GM21717 (cell line): ENCODE measurements at regions not wholly inside any gene's neighbourhood (a gene's known extent, or its start where the extent isn't known, plus 50 kb on each side); places are given as distances from the start of the nearest gene placed in this dataset.
A peak's percentile ranks its signal among the peaks of the same experiment; 100 is the strongest.
"Not testable (repeated sequence)": the region's sequence is repeated elsewhere in the genome, so short reads cannot be mapped to it uniquely, and the experiment has no call there.

Experiments
- ATAC-seq: cut with Tn5 transposase; IDR thresholded peaks from one replicate; pipeline ENCODE4 v1.9.1; 2021; ENCODE audit warnings: mild to moderate bottlenecking, moderate library complexity; ENCODE audit not compliant: unreplicated experiment

DNA sequence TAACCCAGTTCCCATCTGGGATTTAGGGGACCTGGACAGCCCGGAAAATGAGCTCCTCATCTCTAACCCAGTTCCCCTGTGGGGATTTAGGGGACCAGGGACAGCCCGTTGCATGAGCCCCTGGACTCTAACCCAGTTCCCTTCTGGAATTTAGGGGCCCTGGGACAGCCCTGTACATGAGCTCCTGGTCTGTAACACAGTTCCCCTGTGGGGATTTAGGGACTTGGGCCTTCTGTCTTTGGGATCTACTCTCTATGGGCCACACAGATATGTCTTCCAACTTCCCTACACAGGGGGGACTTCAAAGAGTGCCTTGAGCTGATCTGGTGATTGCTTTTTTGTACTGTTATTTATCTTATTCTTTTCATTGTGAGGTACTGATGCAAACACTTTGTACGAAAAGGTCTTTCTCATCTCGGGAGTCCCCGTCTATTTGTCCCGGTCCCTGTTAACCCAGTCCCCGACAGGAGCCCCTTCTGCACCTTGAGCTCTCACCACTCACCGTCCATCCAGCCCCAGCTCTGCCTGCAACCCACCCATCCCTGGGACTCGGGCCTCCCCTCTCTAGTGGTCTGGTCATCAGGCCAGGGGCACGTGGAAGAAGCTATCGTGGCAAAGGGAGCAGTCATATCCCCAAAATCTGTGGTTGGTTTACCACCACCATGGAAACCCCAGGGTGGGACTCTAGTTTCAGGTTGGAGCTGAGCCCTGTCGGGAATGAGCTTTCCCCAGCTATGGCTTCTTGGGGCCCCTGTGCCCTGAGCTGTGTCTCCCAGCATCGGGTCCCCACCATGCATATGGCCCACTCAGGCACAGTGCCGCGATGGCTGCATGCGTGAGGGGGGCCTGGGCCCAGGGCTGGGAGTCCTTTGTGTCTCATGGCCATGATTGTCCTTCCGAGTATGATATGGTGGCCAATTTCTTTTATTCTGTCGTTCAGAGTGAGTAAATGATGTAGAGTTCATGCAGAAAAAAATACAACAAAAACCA is 270.4 kb upstream of the PLCXD1 start:
- not testable (repeated sequence) for ATAC-seq

DNA sequence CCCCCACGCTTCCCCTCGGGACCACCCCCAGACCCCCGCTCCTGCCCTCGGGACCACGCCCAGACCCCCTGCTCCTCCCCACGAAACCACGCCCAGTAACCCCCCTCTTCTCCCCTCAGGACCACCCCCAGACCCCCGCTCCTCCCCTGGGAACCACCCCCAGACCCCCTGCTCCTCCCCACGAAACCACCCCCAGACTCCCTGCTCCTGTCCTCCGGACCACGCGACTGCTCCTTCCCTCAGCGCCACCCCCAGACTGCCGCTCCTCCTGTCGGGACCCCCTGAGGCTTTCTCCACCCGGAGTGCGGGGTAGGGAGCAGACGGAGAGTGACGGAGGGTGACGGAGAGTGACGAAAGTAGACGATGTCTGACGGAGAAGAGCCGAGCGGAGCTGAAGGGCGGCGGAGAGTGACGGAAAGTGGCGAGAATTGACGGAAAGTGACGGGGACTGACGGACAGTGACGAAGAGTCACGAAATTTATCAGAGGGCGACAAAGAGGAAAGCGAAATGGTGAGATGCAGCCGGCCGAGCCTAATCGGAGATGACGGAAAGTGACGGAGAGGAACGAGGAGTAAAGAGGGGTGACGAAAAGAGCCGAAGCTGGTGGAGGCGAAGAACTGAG is 267.2 kb upstream of the PLCXD1 start:
- ATAC-seq: not testable (repeated sequence)

DNA sequence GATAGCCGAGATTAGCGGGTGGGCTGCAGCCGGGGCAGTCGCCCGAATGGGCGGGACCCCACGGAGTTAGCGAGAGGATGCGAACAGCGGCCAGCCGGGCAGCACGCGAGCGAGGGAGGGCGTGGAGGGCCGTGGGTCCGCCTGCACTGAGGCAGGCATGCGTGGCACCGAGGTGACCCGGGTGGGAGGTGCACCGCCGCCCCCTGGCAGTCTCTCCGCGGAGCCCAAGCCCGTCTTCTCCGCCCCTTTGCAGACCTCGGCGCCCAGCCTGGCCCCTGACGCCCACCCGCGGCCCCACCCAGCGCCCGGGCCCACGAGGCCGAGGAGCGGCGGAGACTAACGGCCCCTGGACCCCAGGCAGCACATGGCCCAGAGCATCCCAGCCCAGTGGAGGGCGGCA is 266.7 kb upstream of the PLCXD1 start:
- not testable (repeated sequence) for ATAC-seq

DNA sequence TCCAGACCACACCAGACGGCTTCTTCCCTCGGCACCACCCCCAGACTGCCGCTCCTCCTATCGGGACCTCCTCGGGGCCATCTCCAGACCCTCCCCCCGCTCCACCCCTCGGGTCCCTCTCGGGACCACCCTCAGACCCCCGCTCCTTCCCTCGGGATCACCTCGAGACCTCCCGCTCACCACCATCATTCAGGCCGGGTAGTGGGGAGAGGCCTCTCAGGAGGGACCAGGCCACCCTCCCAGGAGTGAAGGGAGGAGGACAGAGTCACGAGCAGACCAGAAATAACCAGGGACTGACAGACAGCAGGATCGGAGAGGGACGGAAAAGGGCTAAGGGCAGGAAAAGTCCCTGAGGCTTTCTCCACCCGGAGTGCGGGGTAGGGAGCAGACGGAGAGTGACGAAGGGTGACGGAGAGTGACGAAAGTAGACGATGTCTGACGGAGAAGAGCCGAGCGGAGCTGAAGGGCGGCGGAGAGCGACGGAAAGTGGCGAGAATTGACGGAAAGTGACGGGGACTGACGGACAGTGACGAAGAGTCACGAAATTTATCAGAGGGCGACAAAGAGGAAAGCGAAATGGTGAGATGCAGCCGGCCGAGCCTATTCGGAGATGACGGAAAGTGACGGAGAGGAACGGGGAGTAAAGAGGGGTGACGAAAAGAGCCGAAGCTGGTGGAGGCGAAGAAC is 262.3 kb upstream of the PLCXD1 start:
- ATAC-seq: peak; percentile 90

DNA sequence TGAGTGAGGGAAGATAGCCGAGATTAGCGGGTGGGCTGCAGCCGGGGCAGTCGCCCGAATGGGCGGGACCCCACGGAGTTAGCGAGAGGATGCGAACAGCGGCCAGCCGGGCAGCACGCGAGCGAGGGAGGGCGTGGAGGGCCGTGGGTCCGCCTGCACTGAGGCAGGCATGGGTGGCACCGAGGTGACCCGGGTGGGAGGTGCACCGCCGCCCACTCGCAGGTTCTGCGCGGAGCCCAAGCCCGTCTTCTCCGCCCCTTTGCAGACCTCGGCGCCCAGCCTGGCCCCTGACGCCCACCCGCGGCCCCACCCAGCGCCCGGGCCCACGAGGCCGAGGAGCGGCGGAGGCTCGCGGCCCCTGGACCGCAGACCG is 261.7 kb upstream of the PLCXD1 start:
- ATAC-seq: peak; percentile 10

DNA sequence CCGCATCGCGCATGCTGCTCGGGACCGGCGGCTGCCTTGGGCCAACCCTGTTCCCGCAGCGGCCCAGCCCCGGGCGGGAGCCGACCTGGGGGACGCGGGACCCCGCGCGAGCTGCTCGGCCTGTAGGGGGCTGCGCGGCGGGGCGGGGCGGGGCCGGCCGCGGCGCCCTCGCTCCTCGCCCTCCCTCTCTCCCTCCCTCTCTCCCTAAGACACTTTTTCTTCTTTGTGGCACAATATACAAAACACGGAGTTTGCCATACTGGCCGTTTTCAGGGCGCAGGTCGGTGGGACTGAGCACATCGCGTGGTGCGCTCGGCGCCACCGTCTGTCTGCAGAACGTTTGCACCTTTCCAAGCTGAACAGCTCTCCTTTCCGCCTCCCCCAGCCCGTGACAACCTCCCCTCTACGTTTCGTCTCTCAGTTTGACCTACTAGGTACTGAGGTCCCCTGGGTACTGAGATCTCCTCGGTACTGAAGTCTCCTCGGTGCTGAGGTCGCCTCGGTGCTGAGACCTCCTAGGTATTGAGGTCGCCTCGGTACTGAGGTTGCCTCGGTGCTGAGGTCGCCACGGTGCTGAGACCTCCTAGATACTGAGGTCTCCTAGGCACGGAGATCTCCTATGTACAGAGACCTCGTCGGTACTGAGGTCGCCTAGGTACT is 261.1 kb upstream of the PLCXD1 start:
- no peak for ATAC-seq

GRCh38 chrX:24139-24538 is 257.0 kb upstream of the PLCXD1 start:
- ATAC-seq: not testable (repeated sequence)
